Mesendoderm (in vitro differentiated cells): ENCODE measurements at regions not wholly inside any gene's neighbourhood (a gene's known extent, or its start where the extent isn't known, plus 50 kb on each side); places are given as distances from the start of the nearest gene placed in this dataset.

Source experiments
- DNase-seq: peaks from one replicate; pipeline ENCODE4 v3.0.0; 2013
- H2AK5ac ChIP-seq: 2 replicates; pipeline ENCODE4 v1.6.1; 2013; ENCODE audit warnings: low read length, inconsistent platforms
- H2BK120ac ChIP-seq: 2 replicates; pipeline ENCODE4 v1.6.1; 2013; ENCODE audit warnings: low read depth, mild to moderate bottlenecking, low read length, moderate library complexity, mixed read lengths
- H2BK15ac ChIP-seq: replicated peaks from 2 replicates; pipeline ENCODE4 v1.6.1; 2013; ENCODE audit warnings: low read depth, mild to moderate bottlenecking, moderate library complexity
- H2BK5ac ChIP-seq: 2 replicates; pipeline ENCODE4 v1.6.1; 2013; ENCODE audit warnings: low read length, inconsistent platforms
- H3K18ac ChIP-seq: 2 replicates; pipeline ENCODE4 v1.6.1; 2013; ENCODE audit warnings: mild to moderate bottlenecking, low read length, mixed read lengths
- H3K23ac ChIP-seq: one replicate; pipeline ENCODE4 v1.6.1; 2013; ENCODE audit warnings: low read length
- H3K27ac ChIP-seq: 2 replicates; pipeline ENCODE4 v1.5.1; 2013; ENCODE audit warnings: low read depth, mild to moderate bottlenecking, inconsistent platforms, low read length, moderate library complexity
- H3K27me3 ChIP-seq: 2 replicates; pipeline ENCODE4 v1.6.1; 2013; ENCODE audit warnings: low read length, control low read depth, mild to moderate bottlenecking, inconsistent platforms; ENCODE audit not compliant: insufficient read depth, poor library complexity
- H3K36me3 ChIP-seq: 2 replicates; pipeline ENCODE4 v1.6.1; 2013; ENCODE audit warnings: low read length, inconsistent platforms; ENCODE audit not compliant: control insufficient read depth, insufficient read depth
- H3K4ac ChIP-seq: one replicate; pipeline ENCODE4 v1.6.1; 2013; ENCODE audit warnings: low read depth, mild to moderate bottlenecking, low read length, moderate library complexity
- H3K4me1 ChIP-seq: 2 replicates; pipeline ENCODE4 v1.6.1; 2013; ENCODE audit warnings: low read depth, low read length, inconsistent platforms; ENCODE audit not compliant: control insufficient read depth
- H3K4me2 ChIP-seq: 2 replicates; pipeline ENCODE4 v1.6.1; 2013; ENCODE audit warnings: low read length
- H3K4me3 ChIP-seq: 2 replicates; pipeline ENCODE4 v1.5.1; 2013; ENCODE audit warnings: mild to moderate bottlenecking, low read length
- H3K56ac ChIP-seq: one replicate; pipeline ENCODE4 v1.6.1; 2013; ENCODE audit warnings: low read length
- H3K79me1 ChIP-seq: 2 replicates; pipeline ENCODE4 v1.6.1; 2013; ENCODE audit warnings: low read length, inconsistent platforms
- H3K79me2 ChIP-seq: 2 replicates; pipeline ENCODE4 v1.6.1; 2013; ENCODE audit warnings: mild to moderate bottlenecking, low read length; ENCODE audit not compliant: control insufficient read depth, insufficient read depth
- H3K9ac ChIP-seq: 2 replicates; pipeline ENCODE4 v1.6.1; 2013; ENCODE audit warnings: low read length, inconsistent platforms
- H4K5ac ChIP-seq: one replicate; pipeline ENCODE4 v1.6.1; 2013; ENCODE audit warnings: low read length
- H4K8ac ChIP-seq: one replicate; pipeline ENCODE4 v1.6.1; 2013; ENCODE audit warnings: low read depth, mild to moderate bottlenecking, control low read depth, low read length, moderate library complexity
- WGBS: extraction: QIAGEN DNeasy Blood & Tissue Kit; methylation state at CpG from one replicate; pipeline ENCODE4 v1.1.7; 2013; ENCODE audit warnings: low lambda C conversion rate, missing lambda C conversion rate; ENCODE audit not compliant: insufficient coverage; ENCODE audit errors: extremely low coverage; 5-methylcytosine and 5-hydroxymethylcytosine counted together

DNA sequence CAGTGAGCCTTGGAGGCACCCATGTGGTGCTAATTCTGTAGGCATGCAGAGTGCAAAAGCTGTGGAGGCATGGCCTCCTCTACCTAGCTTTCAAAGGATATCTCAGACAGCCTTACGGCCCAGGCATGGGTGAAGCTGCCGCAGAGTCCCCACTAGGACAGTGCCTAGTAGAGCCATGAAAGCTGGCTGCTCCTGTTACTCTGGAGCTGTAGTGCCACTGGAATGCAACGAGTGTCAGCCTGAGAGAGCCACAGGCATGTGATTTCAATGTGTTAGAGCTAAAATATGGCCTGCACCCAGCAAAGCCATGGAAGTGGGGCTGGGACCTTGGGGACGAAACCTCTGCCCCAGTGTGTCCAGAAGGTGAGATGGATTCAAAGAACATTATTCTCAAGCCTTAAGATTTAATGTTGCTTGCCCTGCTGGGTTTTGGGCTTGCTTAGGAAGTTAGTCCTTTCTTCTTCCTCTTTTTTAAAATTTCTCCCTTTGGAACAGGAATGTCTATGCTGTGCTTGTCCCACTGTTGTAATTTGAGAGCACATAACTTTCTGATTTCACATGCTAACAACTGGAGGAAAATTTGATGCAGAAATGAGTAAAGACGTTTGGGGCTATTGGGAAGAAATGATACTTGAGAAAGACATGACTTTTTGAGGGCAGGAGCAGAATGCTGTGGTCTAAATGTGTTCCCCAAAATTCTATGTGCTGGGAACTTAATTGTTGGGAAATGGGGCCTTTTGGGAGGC lies 298.4 kb downstream of the PSAT1 start:
- Histone ChIP-seq H3K27me3 (no peaks in the 10 kb centered on the region), H3K23ac (no peak overlapping the region), H3K18ac (no peak overlapping the region), H2BK5ac (no peak overlapping the region), H2BK120ac (no peak overlapping the region), H3K27ac (no peak overlapping the region), H3K4me2 (no peak overlapping the region), H3K36me3 (no peaks in the 10 kb centered on the region), H3K9ac (no peak overlapping the region), H2BK15ac (no peak overlapping the region), H3K4ac (no peak overlapping the region), H4K8ac (no peak overlapping the region), H3K4me1 (peaks cover 9% of the 10 kb centered on the region), H3K79me2 (no peaks in the 10 kb centered on the region), H3K4me3 (no peak overlapping the region), H3K56ac (no peak overlapping the region), H4K5ac (no peak overlapping the region), H3K79me1 (no peaks in the 10 kb centered on the region), H2AK5ac (no peak overlapping the region)
- WGBS = no CpG with 5 or more reads among the region's 5 CpGs
- DNase-seq = no peak

GRCh38 chr9:78596346-78596745 lies 299.4 kb downstream of the PSAT1 start:
- DNase-seq = no peak
- Histone ChIP-seq H2AK5ac (no peak overlapping the region), H3K23ac (no peak overlapping the region), H4K8ac (no peak overlapping the region), H4K5ac (no peak overlapping the region), H3K4me1 (peaks cover 9% of the 10 kb centered on the region), H3K9ac (no peak overlapping the region), H3K79me2 (no peaks in the 10 kb centered on the region), H3K18ac (no peak overlapping the region), H2BK15ac (no peak overlapping the region), H3K4me2 (no peak overlapping the region), H3K79me1 (no peaks in the 10 kb centered on the region), H3K56ac (no peak overlapping the region), H3K27me3 (no peaks in the 10 kb centered on the region), H2BK5ac (no peak overlapping the region), H2BK120ac (no peak overlapping the region), H3K36me3 (no peaks in the 10 kb centered on the region), H3K27ac (no peak overlapping the region), H3K4ac (no peak overlapping the region), H3K4me3 (no peak overlapping the region)
- WGBS = 100% methylated on average over 1 of the region's 3 CpGs

DNA sequence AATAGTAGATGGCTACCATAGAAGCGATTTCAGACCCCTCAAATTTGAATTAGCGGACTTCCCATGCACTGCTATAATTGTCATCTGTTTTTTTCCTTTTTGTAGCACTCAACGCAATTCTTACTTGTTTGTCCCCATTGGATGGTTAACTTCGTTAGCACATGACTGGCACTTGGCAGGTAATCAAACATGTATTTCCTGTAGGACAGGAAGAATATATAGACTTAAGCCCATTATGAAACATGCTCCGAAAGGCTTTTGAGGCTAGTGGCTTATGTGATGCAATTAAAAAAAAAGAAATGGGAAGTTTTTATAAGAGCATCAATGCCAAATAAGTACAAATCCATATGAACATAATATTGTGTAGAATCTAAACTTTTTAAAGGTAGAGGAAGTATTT lies 301.2 kb downstream of the PSAT1 start:
- H3K79me2 ChIP-seq = no peaks in the 10 kb centered on the region
- H3K27me3 ChIP-seq = no peaks in the 10 kb centered on the region
- H2BK15ac ChIP-seq = no peak overlapping the region
- WGBS = no CpG with 5 or more reads among the region's 5 CpGs
- no peak overlapping the region for H4K5ac ChIP-seq
- no peak overlapping the region for H3K4me3 ChIP-seq
- no peak overlapping the region for H3K23ac ChIP-seq
- no peak for DNase-seq
- no peak overlapping the region for H3K27ac ChIP-seq
- no peak overlapping the region for H2BK5ac ChIP-seq
- no peak overlapping the region for H3K56ac ChIP-seq
- no peak overlapping the region for H3K4ac ChIP-seq
- H3K36me3 ChIP-seq = no peaks in the 10 kb centered on the region
- H3K18ac ChIP-seq = peak overlapping the region; percentile 75
- H3K9ac ChIP-seq = no peak overlapping the region
- H4K8ac ChIP-seq = no peak overlapping the region
- no peak overlapping the region for H2AK5ac ChIP-seq
- H3K4me2 ChIP-seq = no peak overlapping the region
- H2BK120ac ChIP-seq = no peak overlapping the region
- H3K4me1 ChIP-seq = peaks cover 9% of the 10 kb centered on the region
- H3K79me1 ChIP-seq = no peaks in the 10 kb centered on the region

- H3K23ac ChIP-seq = no peak overlapping the region
Observed at GRCh38 chr9:78599926-78600325, 303.0 kb downstream of the PSAT1 start.

GRCh38 chr9:78601957-78602565 lies 305.1 kb downstream of the PSAT1 start:
- peak overlapping the region; percentile 60 for H3K18ac ChIP-seq
- no peak overlapping the region for H3K27ac ChIP-seq
- peak; percentile 52 for DNase-seq
- no peak overlapping the region for H3K9ac ChIP-seq
- H2BK15ac ChIP-seq = no peak overlapping the region
- H3K27me3 ChIP-seq = no peaks in the 10 kb centered on the region
- no peak overlapping the region for H3K56ac ChIP-seq
- no peak overlapping the region for H2AK5ac ChIP-seq
- H3K4me1 ChIP-seq = peaks cover 9% of the 10 kb centered on the region
- no peak overlapping the region for H3K23ac ChIP-seq
- H4K5ac ChIP-seq = no peak overlapping the region
- H3K79me2 ChIP-seq = no peaks in the 10 kb centered on the region
- H3K79me1 ChIP-seq = no peaks in the 10 kb centered on the region
- WGBS = no CpG with 5 or more reads among the region's 7 CpGs
- H3K4me3 ChIP-seq = no peak overlapping the region
- no peak overlapping the region for H3K4ac ChIP-seq
- H2BK5ac ChIP-seq = no peak overlapping the region
- no peaks in the 10 kb centered on the region for H3K36me3 ChIP-seq
- H3K4me2 ChIP-seq = no peak overlapping the region
- no peak overlapping the region for H4K8ac ChIP-seq
- H2BK120ac ChIP-seq = no peak overlapping the region

More at GRCh38 chr9:78599926-78600325, 303.0 kb downstream of the PSAT1 start:
- Histone ChIP-seq H4K5ac (no peak overlapping the region), H3K36me3 (no peaks in the 10 kb centered on the region), H2AK5ac (no peak overlapping the region), H3K18ac (no peak overlapping the region), H4K8ac (no peak overlapping the region), H3K56ac (no peak overlapping the region), H3K9ac (no peak overlapping the region), H3K79me2 (no peaks in the 10 kb centered on the region), H3K79me1 (no peaks in the 10 kb centered on the region), H3K27me3 (no peaks in the 10 kb centered on the region), H3K4ac (no peak overlapping the region), H3K4me1 (peaks cover 9% of the 10 kb centered on the region), H2BK5ac (no peak overlapping the region), H3K4me2 (no peak overlapping the region), H3K27ac (no peak overlapping the region), H3K4me3 (no peak overlapping the region), H2BK15ac (no peak overlapping the region), H2BK120ac (no peak overlapping the region)
- WGBS = no CpG with 5 or more reads among the region's 4 CpGs
- DNase-seq = no peak
